ENCODE measurements at regions not wholly inside any gene's neighbourhood (a gene's known extent, or its start where the extent isn't known, plus 50 kb on each side); places are given as distances from the start of the nearest gene placed in this dataset.

GRCh38 chr12:127469331-127469730, 797.6 kb upstream of the TMEM132C start:
- no peak for DNase-seq (ENCODE audit: low spot score)

- no peak for DNase-seq (ENCODE audit: low spot score)
Measured at GRCh38 chr12:127473766-127474165, 793.2 kb upstream of the TMEM132C start.

GRCh38 chr12:127479256-127479655, 787.7 kb upstream of the TMEM132C start:
- no peak for DNase-seq (ENCODE audit: low spot score)

- no peak for DNase-seq (ENCODE audit: low spot score)
Measured at GRCh38 chr12:127480775-127481314, 786.1 kb upstream of the TMEM132C start.

- DNase-seq (ENCODE audit: low spot score) = no peak
Measured at GRCh38 chr12:127482950-127483349, 784.0 kb upstream of the TMEM132C start.

GRCh38 chr12:127485528-127485927, 781.4 kb upstream of the TMEM132C start:
- DNase-seq (ENCODE audit: low spot score) = peak; percentile 86

GRCh38 chr12:127487031-127487430, 779.9 kb upstream of the TMEM132C start:
- peak; percentile 23 for DNase-seq (ENCODE audit: low spot score)

GRCh38 chr12:127489061-127489460, 777.9 kb upstream of the TMEM132C start:
- DNase-seq (ENCODE audit: low spot score) = peak; percentile 17

- DNase-seq (ENCODE audit: low spot score) = no peak
Measured at GRCh38 chr12:127494961-127495915, 771.7 kb upstream of the TMEM132C start.

- no peak for DNase-seq (ENCODE audit: low spot score)
Measured at GRCh38 chr12:127496255-127496654, 770.7 kb upstream of the TMEM132C start.

GRCh38 chr12:127500512-127501035, 766.4 kb upstream of the TMEM132C start:
- no peak for DNase-seq (ENCODE audit: low spot score)

- no peak for DNase-seq (ENCODE audit: low spot score)
Measured at GRCh38 chr12:127501916-127502315, 765.1 kb upstream of the TMEM132C start.

GRCh38 chr12:127503246-127503645, 763.7 kb upstream of the TMEM132C start:
- no peak for DNase-seq (ENCODE audit: low spot score)

GRCh38 chr12:127503996-127504395, 763.0 kb upstream of the TMEM132C start:
- peak; percentile 15 for DNase-seq (ENCODE audit: low spot score)

- no peak for DNase-seq (ENCODE audit: low spot score)
Measured at GRCh38 chr12:127504874-127505273, 762.1 kb upstream of the TMEM132C start.

GRCh38 chr12:127507341-127507740, 759.6 kb upstream of the TMEM132C start:
- no peak for DNase-seq (ENCODE audit: low spot score)

- peak; percentile 19 for DNase-seq (ENCODE audit: low spot score)
Measured at GRCh38 chr12:127509066-127509778, 757.7 kb upstream of the TMEM132C start.

- no peak for DNase-seq (ENCODE audit: low spot score)
Measured at GRCh38 chr12:127515941-127516340, 751.0 kb upstream of the TMEM132C start.

- DNase-seq (ENCODE audit: low spot score) = no peak
Measured at GRCh38 chr12:127516467-127516866, 750.5 kb upstream of the TMEM132C start.

- DNase-seq (ENCODE audit: low spot score) = no peak
Measured at GRCh38 chr12:127519779-127520178, 747.2 kb upstream of the TMEM132C start.

- no peak for DNase-seq (ENCODE audit: low spot score)
Measured at GRCh38 chr12:127526925-127527324, 740.0 kb upstream of the TMEM132C start.

- DNase-seq (ENCODE audit: low spot score) = no peak
Measured at GRCh38 chr12:127528551-127528950, 738.4 kb upstream of the TMEM132C start.

- no peak for DNase-seq (ENCODE audit: low spot score)
Measured at GRCh38 chr12:127531542-127531941, 735.4 kb upstream of the TMEM132C start.
